ENCODE measurements at regions not wholly inside any gene's neighbourhood (a gene's known extent, or its start where the extent isn't known, plus 50 kb on each side); places are given as distances from the start of the nearest gene placed in this dataset.

- in situ Hi-C loops (cut with HindIII; ENCODE audit: extremely low pct_ligation_motif_present, low pct_unique_long_range_greater_than_20kb): no loop called here
- Histone ChIP-seq H3K9ac (ENCODE audit: insufficient read depth, low read depth, low read length) (no peak overlapping the region), H3K9me3 (ENCODE audit: low read length) (peaks cover 6% of the 10 kb centered on the region), H3K36me3 (replicated peaks in 1 of 2; ENCODE audit: control insufficient read depth in 1 of 2, insufficient read depth in 2 of 2, low read length in 2 of 2) (no peaks in the 10 kb centered on the region), H2AFZ (ENCODE audit: low read length) (no peak overlapping the region), H4K20me1 (ENCODE audit: insufficient read depth, low read length) (no peaks in the 10 kb centered on the region), H3K27me3 (ENCODE audit: control insufficient read depth in 1 of 2, insufficient read depth in 2 of 2, low read length in 2 of 2) (no peaks in the 10 kb centered on the region), H3K4me1 (ENCODE audit: insufficient read depth, low read length) (no peaks in the 10 kb centered on the region), H3K27ac (ENCODE audit: extremely low read length, insufficient read depth, low read length) (no peak overlapping the region), H3K4me3 (replicated peaks in 1 of 3; ENCODE audit: insufficient read depth in 1 of 3, low read depth in 2 of 3, low read length in 3 of 3) (no peak overlapping the region), H3K79me2 (ENCODE audit: insufficient read depth, low read length) (no peaks in the 10 kb centered on the region), H3K4me2 (ENCODE audit: low read depth, low read length) (no peak overlapping the region)
- no TSS peak for BruUV-seq (replicated peaks)
- intact Hi-C loops (cut with micrococcal nuclease; ENCODE audit: unreplicated experiment): no loop called here
- DNase-seq (ENCODE audit: low spot score) (no peak), ATAC-seq (no peak), FAIRE-seq (no peak)
- 0% methylated on average over 1 of the region's 1 CpG for WGBS (ENCODE audit: low lambda C conversion rate)
- no peak for TF ChIP-seq BRCA1 (CRISPR knock-in tag; IDR thresholded peaks at IDR 0.05)
- POLR2A ChIA-PET: no interaction called here
- CTCF ChIA-PET (ENCODE audit: low intra/inter-chr PET ratio, low total read pairs): no interaction called here
Observed at GRCh38 chr7:124113045-124113444, 80.2 kb upstream of the TMEM229A start.

- Histone ChIP-seq H3K4me3 (replicated peaks in 1 of 3; ENCODE audit: insufficient read depth in 1 of 3, low read depth in 2 of 3, low read length in 3 of 3) (no peak overlapping the region), H2AFZ (ENCODE audit: low read length) (no peak overlapping the region), H3K27ac (ENCODE audit: extremely low read length, insufficient read depth, low read length) (no peak overlapping the region), H3K79me2 (ENCODE audit: insufficient read depth, low read length) (no peaks in the 10 kb centered on the region), H3K27me3 (ENCODE audit: control insufficient read depth in 1 of 2, insufficient read depth in 2 of 2, low read length in 2 of 2) (no peaks in the 10 kb centered on the region), H3K4me2 (ENCODE audit: low read depth, low read length) (no peak overlapping the region), H3K9ac (ENCODE audit: insufficient read depth, low read depth, low read length) (no peak overlapping the region), H4K20me1 (ENCODE audit: insufficient read depth, low read length) (no peaks in the 10 kb centered on the region), H3K36me3 (replicated peaks in 1 of 2; ENCODE audit: control insufficient read depth in 1 of 2, insufficient read depth in 2 of 2, low read length in 2 of 2) (no peaks in the 10 kb centered on the region), H3K4me1 (ENCODE audit: insufficient read depth, low read length) (no peaks in the 10 kb centered on the region), H3K9me3 (ENCODE audit: low read length) (no peaks in the 10 kb centered on the region)
- BruUV-seq (replicated peaks): no TSS peak
- intact Hi-C loops (cut with micrococcal nuclease; ENCODE audit: unreplicated experiment) (no loop called here), in situ Hi-C loops (cut with HindIII; ENCODE audit: extremely low pct_ligation_motif_present, low pct_unique_long_range_greater_than_20kb) (no loop called here)
- ATAC-seq (no peak), FAIRE-seq (no peak), DNase-seq (ENCODE audit: low spot score) (no peak)
- CTCF ChIA-PET (ENCODE audit: low intra/inter-chr PET ratio, low total read pairs): no interaction called here
- POLR2A ChIA-PET: no interaction called here
- 6% methylated on average over 2 of the region's 2 CpGs for WGBS (ENCODE audit: low lambda C conversion rate)
- TF ChIP-seq ZMYM3 (CRISPR knock-in tag; IDR thresholded peaks at IDR 0.05) (no peak), MAFF (IDR thresholded peaks at IDR 0.05; ENCODE audit: low read depth, low read length) (no peak), ZNF75D (CRISPR knock-in tag; IDR thresholded peaks at IDR 0.05; ENCODE audit: borderline replicate concordance) (no peak), KLF15 (CRISPR knock-in tag; IDR thresholded peaks at IDR 0.05; ENCODE audit: borderline replicate concordance) (no peak), ZNF883 (CRISPR knock-in tag; IDR thresholded peaks at IDR 0.05; ENCODE audit: not compliant biosample characterization) (no peak), ZNF235 (CRISPR knock-in tag; IDR thresholded peaks at IDR 0.05; ENCODE audit: borderline replicate concordance) (no peak), DZIP1 (CRISPR knock-in tag; IDR thresholded peaks at IDR 0.05) (no peak), FOSL2 (CRISPR knock-in tag; IDR thresholded peaks at IDR 0.05) (no peak), MTF2 (CRISPR knock-in tag; IDR thresholded peaks at IDR 0.05; ENCODE audit: borderline replicate concordance) (no peak), NFIB (CRISPR knock-in tag; IDR thresholded peaks at IDR 0.05; ENCODE audit: borderline replicate concordance) (no peak), SALL1 (CRISPR knock-in tag; IDR thresholded peaks at IDR 0.05) (no peak), PATZ1 (CRISPR knock-in tag; IDR thresholded peaks at IDR 0.05) (no peak)
Observed at GRCh38 chr7:124106575-124106974, 73.7 kb upstream of the TMEM229A start.
